Peyer's patch (tissue), 4 donors: ENCODE measurements at regions not wholly inside any gene's neighbourhood (a gene's known extent, or its start where the extent isn't known, plus 50 kb on each side); places are given as distances from the start of the nearest gene placed in this dataset.

ENCODE experiments used
- DNase-seq, 3 donors: peaks; one replicate each; pipeline ENCODE4 v3.0.0-alpha.2; 2017 to 2019
- H3K27ac ChIP-seq, 4 donors: fragments of 200-600 bp; sonication (generic); one replicate each; pipeline ENCODE4 v1.5.1; 2016 to 2019
- H3K27me3 ChIP-seq, 2 donors: fragments of 200-600 bp; sonication (generic); one replicate each; pipeline ENCODE4 v1.5.1; 2019
- H3K36me3 ChIP-seq, 3 donors: fragments of 200-600 bp; sonication (generic); one replicate each; pipeline ENCODE4 v1.5.1; 2016 to 2019
- H3K4me1 ChIP-seq, 4 donors: fragments of 200-600 bp; sonication (generic); one replicate each; pipeline ENCODE4 v1.5.1; 2016 to 2019
- H3K4me3 ChIP-seq, 4 donors: fragments of 200-600 bp; sonication (generic); 1 replicate in 3 of 4; 2 replicates in 1 of 4; pipeline ENCODE4 v1.5.1; 2016 to 2019; ENCODE audit warnings: mild to moderate bottlenecking in 1 of 4
- H3K9me3 ChIP-seq, 4 donors: fragments of 200-600 bp; sonication (generic); one replicate each; pipeline ENCODE4 v1.5.1; 2016 to 2019; ENCODE audit warnings: mild to moderate bottlenecking in 1 of 4
- CTCF ChIP-seq, 6 experiments: fragments of 450-650 bp in 4 of 6; fragments of 200-600 bp in 2 of 6; sonication (generic) in 1 of 6; IDR thresholded peaks; one replicate each; pipeline ENCODE4 v1.5.1; 2017 to 2019; ENCODE audit warnings: antibody characterized with exemption in 6 of 6, mild to moderate bottlenecking in 3 of 6, moderate library complexity in 1 of 6
- POLR2A ChIP-seq, 2 donors: fragments of 450-650 bp; IDR thresholded peaks; one replicate each; pipeline ENCODE4 v1.5.1; 2017; ENCODE audit warnings: antibody characterized with exemption in 2 of 2, mild to moderate bottlenecking in 2 of 2, moderate library complexity in 2 of 2

- H3K4me3 ChIP-seq = no peak overlapping the region
- DNase-seq = peak in 1 of 3 donors; percentile 27
- TF ChIP-seq CTCF (IDR thresholded peaks at IDR 0.05) (no peak), POLR2A (IDR thresholded peaks at IDR 0.05) (no peak)
- no peaks in the 10 kb centered on the region for H3K27me3 ChIP-seq
- no peak overlapping the region for H3K27ac ChIP-seq
- H3K9me3 ChIP-seq = no peaks in the 10 kb centered on the region
- peaks cover 0 to 28% (median 6%) of the 10 kb centered on the region in 4 donors for H3K4me1 ChIP-seq
- H3K36me3 ChIP-seq = no peaks in the 10 kb centered on the region
Observed at GRCh38 chr10:3481496-3481895, 303.5 kb downstream of the KLF6 start.

DNA sequence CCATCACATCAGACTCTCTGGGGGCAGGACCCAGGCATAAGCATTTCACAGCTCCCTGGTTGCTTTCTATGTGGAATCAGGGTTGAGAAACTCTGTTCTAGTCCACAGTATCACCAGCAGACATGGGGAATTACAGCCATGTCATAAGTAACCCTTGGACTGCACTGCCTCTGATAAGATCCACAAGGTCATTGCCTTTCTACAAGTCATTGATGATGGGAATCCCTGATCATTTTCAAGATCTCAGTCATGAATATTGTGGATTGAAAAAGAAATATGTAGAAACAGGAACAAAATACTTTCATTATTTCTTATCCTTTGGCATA lies 304.1 kb downstream of the KLF6 start:
- TF ChIP-seq CTCF (IDR thresholded peaks at IDR 0.05) (no peak), POLR2A (IDR thresholded peaks at IDR 0.05) (no peak)
- H3K36me3 ChIP-seq = no peaks in the 10 kb centered on the region
- H3K27me3 ChIP-seq = no peaks in the 10 kb centered on the region

DNA sequence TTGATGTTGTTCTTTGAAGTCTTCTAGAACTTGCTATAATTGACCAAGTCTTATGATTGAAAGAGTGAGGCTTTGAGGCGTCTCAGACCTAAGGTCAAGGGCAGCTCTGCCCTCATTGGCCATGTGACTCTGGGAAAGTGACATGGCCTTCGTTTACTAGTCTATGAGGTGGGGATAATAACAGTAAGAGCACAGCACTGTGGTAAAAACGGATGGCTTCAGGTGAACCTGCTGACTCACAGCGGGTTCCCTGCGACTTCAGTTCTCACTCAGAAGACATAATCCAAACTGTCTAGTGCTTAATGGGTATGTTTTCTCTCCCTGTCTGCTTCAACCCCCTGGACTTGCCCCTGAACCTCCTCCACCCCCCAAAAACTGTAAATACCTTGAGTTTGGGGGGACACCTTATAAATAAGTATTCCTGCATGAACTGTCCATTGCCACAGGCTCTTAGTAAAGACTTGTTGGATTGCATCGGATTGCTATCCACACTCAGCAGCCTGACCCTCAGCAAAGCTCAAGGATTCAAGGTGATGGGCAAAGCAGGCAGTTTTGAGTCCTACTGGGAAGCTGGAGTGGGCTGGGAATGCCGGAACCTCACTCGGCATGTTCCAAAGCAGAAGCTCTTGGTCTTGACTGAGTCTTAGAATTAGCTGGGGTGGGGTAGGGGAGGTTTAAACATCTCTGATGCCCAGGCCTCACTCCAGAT lies 304.6 kb downstream of the KLF6 start:
- Histone ChIP-seq H3K4me3 (no peak overlapping the region), H3K27ac (peak overlapping the region in 2 of 4 donors; percentile 43 to 62)

More for the DNA sequence above, 304.1 kb downstream of the KLF6 start:
- Histone ChIP-seq H3K4me3 (no peak overlapping the region), H3K27ac (peak overlapping the region in 2 of 4 donors; percentile 43 to 62), H3K9me3 (no peaks in the 10 kb centered on the region), H3K4me1 (peaks cover 0 to 23% (median 6%) of the 10 kb centered on the region in 4 donors)
- DNase-seq = peak in 1 of 3 donors; percentile 68

GRCh38 chr10:3478632-3479240 lies 306.2 kb upstream of the PITRM1 start:
- Histone ChIP-seq H3K27me3 (no peaks in the 10 kb centered on the region), H3K27ac (no peak overlapping the region), H3K36me3 (no peaks in the 10 kb centered on the region), H3K4me3 (no peak overlapping the region), H3K4me1 (peaks cover 0 to 11% (median under 1%) of the 10 kb centered on the region in 4 donors), H3K9me3 (no peaks in the 10 kb centered on the region)
- TF ChIP-seq CTCF (IDR thresholded peaks at IDR 0.05) (no peak), POLR2A (IDR thresholded peaks at IDR 0.05) (no peak)
- DNase-seq = peak in 1 of 3 donors; percentile 40

More for the DNA sequence above, 304.6 kb downstream of the KLF6 start:
- Histone ChIP-seq H3K36me3 (no peaks in the 10 kb centered on the region), H3K4me1 (peaks cover 0 to 22% (median 6%) of the 10 kb centered on the region in 4 donors), H3K27me3 (no peaks in the 10 kb centered on the region), H3K9me3 (no peaks in the 10 kb centered on the region)
- no peak for TF ChIP-seq POLR2A (IDR thresholded peaks at IDR 0.05)
- no peak for TF ChIP-seq CTCF (IDR thresholded peaks at IDR 0.05)
- DNase-seq = peak in 1 of 3 donors; percentile 55

- peaks cover 0 to 11% (median 0%) of the 10 kb centered on the region in 4 donors for H3K4me1 ChIP-seq
- H3K36me3 ChIP-seq = no peaks in the 10 kb centered on the region
- TF ChIP-seq CTCF (IDR thresholded peaks at IDR 0.05) (no peak), POLR2A (IDR thresholded peaks at IDR 0.05) (no peak)
- no peak for DNase-seq
- H3K9me3 ChIP-seq = no peaks in the 10 kb centered on the region
- H3K27ac ChIP-seq = no peak overlapping the region
- no peak overlapping the region for H3K4me3 ChIP-seq
- no peaks in the 10 kb centered on the region for H3K27me3 ChIP-seq
Observed at GRCh38 chr10:3478153-3478552, 305.6 kb upstream of the PITRM1 start.
